ENCODE measurements at regions not wholly inside any gene's neighbourhood (a gene's known extent, or its start where the extent isn't known, plus 50 kb on each side); places are given as distances from the start of the nearest gene placed in this dataset.

DNA sequence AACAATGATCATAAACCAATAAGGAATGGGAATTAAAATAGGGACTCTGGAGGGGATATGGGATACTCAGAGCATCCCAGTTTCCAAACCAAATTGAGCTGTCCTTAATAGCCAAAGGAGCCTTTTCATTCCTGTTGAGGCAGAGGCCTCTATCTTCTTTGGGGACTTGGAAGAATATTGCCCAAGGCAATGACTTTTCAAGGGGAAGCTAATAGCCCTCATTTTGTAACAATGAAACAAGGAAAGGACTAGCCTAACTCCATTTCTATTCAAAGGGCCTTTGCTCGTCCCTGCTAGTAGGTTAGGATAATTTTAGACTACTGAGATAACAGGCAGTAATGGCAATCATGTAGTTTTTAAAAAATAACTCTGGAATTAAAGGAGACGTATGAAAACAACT, 789.8 kb upstream of the SLITRK5 start:
- Histone ChIP-seq H3K4me1 (ENCODE audit: insufficient read depth, low read length) (no peaks in the 10 kb centered on the region; the same call in 1 of the 2 replicates), H3K36me3 (replicated peaks in 1 of 2; ENCODE audit: control insufficient read depth in 1 of 2, insufficient read depth in 2 of 2, low read length in 2 of 2) (no peaks in the 10 kb centered on the region), H3K9me3 (ENCODE audit: low read length) (no peaks in the 10 kb centered on the region), H2AFZ (ENCODE audit: low read length) (no peak overlapping the region), H3K9ac (ENCODE audit: insufficient read depth, low read depth, low read length) (no peak overlapping the region), H3K27me3 (ENCODE audit: control insufficient read depth in 1 of 2, insufficient read depth in 2 of 2, low read length in 2 of 2) (no peaks in the 10 kb centered on the region), H3K79me2 (ENCODE audit: insufficient read depth, low read length) (no peaks in the 10 kb centered on the region), H3K27ac (ENCODE audit: extremely low read length, insufficient read depth, low read length) (no peak overlapping the region), H3K4me2 (ENCODE audit: low read depth, low read length) (no peak overlapping the region), H4K20me1 (ENCODE audit: insufficient read depth, low read length) (no peaks in the 10 kb centered on the region), H3K4me3 (replicated peaks in 1 of 3; ENCODE audit: insufficient read depth in 1 of 3, low read depth in 2 of 3, low read length in 3 of 3) (no peak overlapping the region)
- no TSS peak for BruUV-seq (replicated peaks)
- intact Hi-C loops (cut with micrococcal nuclease; ENCODE audit: unreplicated experiment): loop anchor here (10.0 kb wide), 1 partner anchor 893 kb away; no protein-coding TSS in a partner anchor
- POLR2A ChIA-PET: no interaction called here
- 15% methylated on average over 2 of the region's 2 CpGs for WGBS (ENCODE audit: low lambda C conversion rate)
- no peak for DNase-seq (ENCODE audit: low spot score)
- FAIRE-seq: no peak
- ATAC-seq: no peak
- in situ Hi-C loops (cut with HindIII; ENCODE audit: extremely low pct_ligation_motif_present, low pct_unique_long_range_greater_than_20kb): no loop called here
- CTCF ChIA-PET (ENCODE audit: low intra/inter-chr PET ratio, low total read pairs): no interaction called here
- TF ChIP-seq SRSF9 (IDR thresholded peaks at IDR 0.05; ENCODE audit: borderline replicate concordance, insufficient read depth, low read depth, low read length, poor library complexity, severe bottlenecking): no peak
- TF ChIP-seq, protein P1, sequence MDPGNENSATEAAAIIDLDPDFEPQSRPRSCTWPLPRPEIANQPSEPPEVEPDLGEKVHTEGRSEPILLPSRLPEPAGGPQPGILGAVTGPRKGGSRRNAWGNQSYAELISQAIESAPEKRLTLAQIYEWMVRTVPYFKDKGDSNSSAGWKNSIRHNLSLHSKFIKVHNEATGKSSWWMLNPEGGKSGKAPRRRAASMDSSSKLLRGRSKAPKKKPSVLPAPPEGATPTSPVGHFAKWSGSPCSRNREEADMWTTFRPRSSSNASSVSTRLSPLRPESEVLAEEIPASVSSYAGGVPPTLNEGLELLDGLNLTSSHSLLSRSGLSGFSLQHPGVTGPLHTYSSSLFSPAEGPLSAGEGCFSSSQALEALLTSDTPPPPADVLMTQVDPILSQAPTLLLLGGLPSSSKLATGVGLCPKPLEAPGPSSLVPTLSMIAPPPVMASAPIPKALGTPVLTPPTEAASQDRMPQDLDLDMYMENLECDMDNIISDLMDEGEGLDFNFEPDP (CRISPR knock-in tag; conservative IDR thresholded peaks at IDR 0.05): no peak
- TF ChIP-seq NR2F6 (IDR thresholded peaks at IDR 0.05): no peak
- TF ChIP-seq NR2F6 (CRISPR knock-in tag; IDR thresholded peaks at IDR 0.05): no peak

DNA sequence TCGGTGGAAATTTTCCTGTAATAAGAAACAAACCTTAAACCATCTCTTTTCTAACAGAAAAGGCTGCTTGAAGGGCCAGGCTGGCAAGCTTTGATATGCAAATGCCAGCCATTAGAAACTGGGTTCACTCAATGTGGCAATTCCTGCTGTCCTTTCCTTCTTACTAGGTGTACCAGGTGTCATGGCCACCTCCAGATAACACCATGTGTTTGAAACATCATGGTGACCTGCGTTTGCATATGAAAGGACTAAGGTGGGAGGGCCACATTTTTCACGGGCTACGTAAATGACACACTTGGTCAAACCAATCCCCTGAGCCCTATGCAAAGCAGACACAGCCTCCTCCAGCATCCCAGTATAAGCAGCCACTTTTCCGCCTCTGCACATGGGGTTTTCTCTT, 789.1 kb upstream of the SLITRK5 start:
- FAIRE-seq (no peak), DNase-seq (ENCODE audit: low spot score) (no peak), ATAC-seq (no peak)
- BruUV-seq (replicated peaks): no TSS peak
- Histone ChIP-seq H3K27ac (ENCODE audit: extremely low read length, insufficient read depth, low read length) (no peak overlapping the region), H2AFZ (ENCODE audit: low read length) (no peak overlapping the region), H3K27me3 (ENCODE audit: control insufficient read depth in 1 of 2, insufficient read depth in 2 of 2, low read length in 2 of 2) (no peaks in the 10 kb centered on the region), H3K9ac (ENCODE audit: insufficient read depth, low read depth, low read length) (no peak overlapping the region), H3K36me3 (replicated peaks in 1 of 2; ENCODE audit: control insufficient read depth in 1 of 2, insufficient read depth in 2 of 2, low read length in 2 of 2) (no peaks in the 10 kb centered on the region), H4K20me1 (ENCODE audit: insufficient read depth, low read length) (no peaks in the 10 kb centered on the region), H3K9me3 (ENCODE audit: low read length) (no peaks in the 10 kb centered on the region), H3K4me3 (replicated peaks in 1 of 3; ENCODE audit: insufficient read depth in 1 of 3, low read depth in 2 of 3, low read length in 3 of 3) (no peak overlapping the region), H3K4me2 (ENCODE audit: low read depth, low read length) (no peak overlapping the region), H3K4me1 (ENCODE audit: insufficient read depth, low read length) (no peaks in the 10 kb centered on the region; the same call in 1 of the 2 replicates), H3K79me2 (ENCODE audit: insufficient read depth, low read length) (no peaks in the 10 kb centered on the region)
- POLR2A ChIA-PET: no interaction called here
- intact Hi-C loops (cut with micrococcal nuclease; ENCODE audit: unreplicated experiment) (loop anchor here (10.0 kb wide), 1 partner anchor 893 kb away; no protein-coding TSS in a partner anchor), in situ Hi-C loops (cut with HindIII; ENCODE audit: extremely low pct_ligation_motif_present, low pct_unique_long_range_greater_than_20kb) (no loop called here)
- 76% methylated on average over 4 of the region's 5 CpGs for WGBS (ENCODE audit: low lambda C conversion rate)
- CTCF ChIA-PET (ENCODE audit: low intra/inter-chr PET ratio, low total read pairs): no interaction called here
- TF ChIP-seq NFKB2 (CRISPR knock-in tag; IDR thresholded peaks at IDR 0.05; ENCODE audit: borderline replicate concordance) (no peak), ZNF781 (CRISPR knock-in tag; IDR thresholded peaks at IDR 0.05; ENCODE audit: borderline replicate concordance, not compliant biosample characterization) (no peak), GATA4 (IDR thresholded peaks at IDR 0.05; ENCODE audit: borderline replicate concordance, low read depth) (no peak), HNF4G (IDR thresholded peaks at IDR 0.05; ENCODE audit: borderline replicate concordance, low read depth, low read length) (no peak), HNF4G (CRISPR knock-in tag; IDR thresholded peaks at IDR 0.05; ENCODE audit: borderline replicate concordance, low read depth) (no peak)
- TF ChIP-seq, protein P2, sequence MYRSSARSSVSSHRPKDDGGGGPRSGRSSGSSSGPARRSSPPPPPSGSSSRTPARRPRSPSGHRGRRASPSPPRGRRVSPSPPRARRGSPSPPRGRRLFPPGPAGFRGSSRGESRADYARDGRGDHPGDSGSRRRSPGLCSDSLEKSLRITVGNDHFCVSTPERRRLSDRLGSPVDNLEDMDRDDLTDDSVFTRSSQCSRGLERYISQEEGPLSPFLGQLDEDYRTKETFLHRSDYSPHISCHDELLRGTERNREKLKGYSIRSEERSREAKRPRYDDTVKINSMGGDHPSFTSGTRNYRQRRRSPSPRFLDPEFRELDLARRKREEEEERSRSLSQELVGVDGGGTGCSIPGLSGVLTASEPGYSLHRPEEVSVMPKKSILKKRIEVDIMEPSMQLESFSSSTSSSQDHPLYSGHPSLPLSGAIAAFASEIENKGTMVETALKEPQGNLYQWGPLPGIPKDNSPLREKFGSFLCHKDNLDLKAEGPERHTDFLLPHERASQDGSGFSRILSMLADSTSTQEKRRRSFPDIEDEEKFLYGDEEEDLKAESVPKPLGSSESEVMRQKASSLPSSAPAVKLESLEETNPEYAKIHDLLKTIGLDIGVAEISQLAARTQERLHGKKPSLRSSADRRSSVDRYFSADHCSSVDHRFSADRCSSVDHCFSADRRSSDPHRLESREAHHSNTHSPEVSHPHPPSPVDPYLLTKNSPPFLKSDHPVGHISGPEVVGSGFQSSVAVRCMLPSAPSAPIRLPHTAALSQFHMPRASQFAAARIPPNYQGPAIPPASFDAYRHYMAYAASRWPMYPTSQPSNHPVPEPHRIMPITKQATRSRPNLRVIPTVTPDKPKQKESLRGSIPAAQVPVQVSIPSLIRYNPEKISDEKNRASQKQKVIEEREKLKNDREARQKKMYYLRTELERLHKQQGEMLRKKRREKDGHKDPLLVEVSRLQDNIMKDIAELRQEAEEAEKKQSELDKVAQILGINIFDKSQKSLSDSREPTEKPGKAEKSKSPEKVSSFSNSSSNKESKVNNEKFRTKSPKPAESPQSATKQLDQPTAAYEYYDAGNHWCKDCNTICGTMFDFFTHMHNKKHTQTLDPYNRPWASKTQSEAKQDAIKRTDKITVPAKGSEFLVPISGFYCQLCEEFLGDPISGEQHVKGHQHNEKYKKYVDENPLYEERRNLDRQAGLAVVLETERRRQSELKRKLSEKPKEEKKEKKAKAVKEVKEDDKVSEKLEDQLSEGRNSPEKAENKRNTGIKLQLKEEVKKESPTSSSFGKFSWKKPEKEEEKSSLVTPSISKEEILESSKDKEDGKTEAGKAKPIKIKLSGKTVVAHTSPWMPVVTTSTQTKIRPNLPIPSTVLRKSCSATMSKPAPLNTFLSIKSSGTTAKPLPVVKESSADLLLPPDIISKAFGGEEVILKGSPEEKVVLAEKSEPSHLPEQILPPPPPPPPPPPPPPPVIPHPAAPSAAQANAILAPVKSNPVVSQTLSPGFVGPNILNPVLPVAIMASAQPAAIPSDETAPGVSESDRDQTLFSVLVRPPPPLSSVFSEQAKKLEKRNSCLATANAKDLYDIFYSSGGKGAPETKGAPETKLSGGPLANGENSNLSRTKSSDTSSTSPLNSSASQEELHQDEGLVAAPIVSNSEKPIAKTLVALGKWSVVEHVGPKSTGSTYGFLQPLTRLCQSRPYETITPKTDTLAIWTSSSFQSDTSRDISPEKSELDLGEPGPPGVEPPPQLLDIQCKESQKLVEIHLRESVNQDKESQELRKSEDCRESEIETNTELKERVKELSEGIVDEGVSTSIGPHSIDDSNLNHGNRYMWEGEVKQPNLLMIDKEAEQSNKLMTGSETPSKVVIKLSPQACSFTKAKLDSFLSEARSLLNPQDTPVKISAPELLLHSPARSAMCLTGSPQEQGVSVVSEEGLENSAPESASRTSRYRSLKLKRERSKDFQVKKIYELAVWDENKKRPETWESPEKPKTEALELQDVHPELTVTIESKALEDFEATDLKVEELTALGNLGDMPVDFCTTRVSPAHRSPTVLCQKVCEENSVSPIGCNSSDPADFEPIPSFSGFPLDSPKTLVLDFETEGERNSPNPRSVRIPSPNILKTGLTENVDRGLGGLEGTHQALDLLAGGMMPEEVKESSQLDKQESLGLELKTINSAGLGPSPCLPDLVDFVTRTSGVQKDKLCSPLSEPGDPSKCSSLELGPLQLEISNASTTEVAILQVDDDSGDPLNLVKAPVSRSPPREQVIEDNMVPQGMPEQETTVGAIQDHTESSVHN (CRISPR knock-in tag; IDR thresholded peaks at IDR 0.05): no peak

Data from HepG2 (cell line).